ENCODE measurements at regions not wholly inside any gene's neighbourhood (a gene's known extent, or its start where the extent isn't known, plus 50 kb on each side); places are given as distances from the start of the nearest gene placed in this dataset.

DNA sequence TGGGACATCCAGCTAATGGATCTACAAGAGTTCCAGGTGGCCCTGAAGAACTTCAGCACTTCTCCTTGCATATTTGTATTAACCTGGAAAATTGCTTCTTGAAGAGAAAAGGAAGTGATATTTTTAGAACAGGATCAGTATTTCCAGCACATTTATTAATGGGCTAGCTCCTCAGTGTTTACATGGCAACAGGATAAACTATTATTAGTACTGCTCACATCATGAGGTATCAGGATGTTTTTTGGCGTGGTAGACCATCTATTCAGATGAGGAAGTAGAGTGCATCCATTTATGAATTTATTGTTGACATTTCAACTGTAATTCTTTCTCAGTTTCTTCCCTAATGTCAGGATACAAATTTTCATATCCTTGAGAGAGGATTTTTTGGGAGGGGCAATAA lies 144.4 kb downstream of the KCNRG start:
- no peak for TF ChIP-seq POLR2AphosphoS5 (IDR thresholded peaks at IDR 0.05)
- TF ChIP-seq, protein P1, sequence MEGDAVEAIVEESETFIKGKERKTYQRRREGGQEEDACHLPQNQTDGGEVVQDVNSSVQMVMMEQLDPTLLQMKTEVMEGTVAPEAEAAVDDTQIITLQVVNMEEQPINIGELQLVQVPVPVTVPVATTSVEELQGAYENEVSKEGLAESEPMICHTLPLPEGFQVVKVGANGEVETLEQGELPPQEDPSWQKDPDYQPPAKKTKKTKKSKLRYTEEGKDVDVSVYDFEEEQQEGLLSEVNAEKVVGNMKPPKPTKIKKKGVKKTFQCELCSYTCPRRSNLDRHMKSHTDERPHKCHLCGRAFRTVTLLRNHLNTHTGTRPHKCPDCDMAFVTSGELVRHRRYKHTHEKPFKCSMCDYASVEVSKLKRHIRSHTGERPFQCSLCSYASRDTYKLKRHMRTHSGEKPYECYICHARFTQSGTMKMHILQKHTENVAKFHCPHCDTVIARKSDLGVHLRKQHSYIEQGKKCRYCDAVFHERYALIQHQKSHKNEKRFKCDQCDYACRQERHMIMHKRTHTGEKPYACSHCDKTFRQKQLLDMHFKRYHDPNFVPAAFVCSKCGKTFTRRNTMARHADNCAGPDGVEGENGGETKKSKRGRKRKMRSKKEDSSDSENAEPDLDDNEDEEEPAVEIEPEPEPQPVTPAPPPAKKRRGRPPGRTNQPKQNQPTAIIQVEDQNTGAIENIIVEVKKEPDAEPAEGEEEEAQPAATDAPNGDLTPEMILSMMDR (IDR thresholded peaks at IDR 0.05) = no peak
- no peak for TF ChIP-seq POLR2A (IDR thresholded peaks at IDR 0.05)

Measured in prostate gland (tissue), 2 donors.